ENCODE measurements at regions not wholly inside any gene's neighbourhood (a gene's known extent, or its start where the extent isn't known, plus 50 kb on each side); places are given as distances from the start of the nearest gene placed in this dataset.

GRCh38 chr13:59367467-59367866 lies 796.3 kb downstream of the DIAPH3 start:
- TF ChIP-seq CTCF (conservative IDR thresholded peaks at IDR 0.05; ENCODE audit: low read depth, low read length) (no peak), EZH2 (IDR thresholded peaks at IDR 0.05; ENCODE audit: low read length, unreplicated experiment) (no peak)
